ENCODE measurements at regions not wholly inside any gene's neighbourhood (a gene's known extent, or its start where the extent isn't known, plus 50 kb on each side); places are given as distances from the start of the nearest gene placed in this dataset.

GRCh38 chr1:59146056-59146455, 150.8 kb upstream of the FGGY start (continued):
- no peak for TF ChIP-seq E2F6 (IDR thresholded peaks at IDR 0.05)
- TF ChIP-seq MAFK (IDR thresholded peaks at IDR 0.05; ENCODE audit: low read depth, low read length) = no peak
- TF ChIP-seq PHF8 (conservative IDR thresholded peaks at IDR 0.05; ENCODE audit: low read depth, low read length) = no peak
- TF ChIP-seq POLR2AphosphoS5 (IDR thresholded peaks at IDR 0.05; ENCODE audit: low read depth, low read length) = no peak
- no peak for TF ChIP-seq EZH2 (IDR thresholded peaks at IDR 0.05; ENCODE audit: low read depth, low read length, severe bottlenecking)
- no peak for TF ChIP-seq SIN3A (conservative IDR thresholded peaks at IDR 0.05 in 1 of 2, IDR thresholded peaks at IDR 0.05 in 1 of 2; ENCODE audit: low read depth in 1 of 2, low read length in 2 of 2)

Data from H1 (cell line).